ENCODE measurements at regions not wholly inside any gene's neighbourhood (a gene's known extent, or its start where the extent isn't known, plus 50 kb on each side); places are given as distances from the start of the nearest gene placed in this dataset.

DNA sequence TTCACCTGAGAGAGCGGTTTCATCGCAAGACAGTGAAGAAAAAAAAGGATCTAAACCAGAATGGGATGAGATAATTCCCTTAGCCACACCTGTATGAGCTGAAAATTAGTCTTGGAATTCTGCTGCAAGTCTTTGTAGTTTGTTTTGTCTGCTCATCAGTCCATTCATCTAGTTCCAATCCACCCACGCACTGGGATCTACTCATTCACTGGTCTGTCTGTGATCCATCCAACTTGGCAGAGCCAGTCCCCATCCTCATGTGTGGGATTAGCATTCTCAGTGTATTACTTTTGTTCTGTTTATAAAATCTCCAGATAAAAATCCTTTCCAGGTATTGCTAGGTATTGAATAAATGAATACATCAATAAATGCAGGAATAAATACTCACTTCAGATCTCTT is 266.5 kb upstream of the USP24 start:
- no peaks in the 10 kb centered on the region for H3K36me3 ChIP-seq
- no peak overlapping the region for H3K4me3 ChIP-seq
- TF ChIP-seq POLR2A (IDR thresholded peaks at IDR 0.05): no peak
- TF ChIP-seq, protein P1, sequence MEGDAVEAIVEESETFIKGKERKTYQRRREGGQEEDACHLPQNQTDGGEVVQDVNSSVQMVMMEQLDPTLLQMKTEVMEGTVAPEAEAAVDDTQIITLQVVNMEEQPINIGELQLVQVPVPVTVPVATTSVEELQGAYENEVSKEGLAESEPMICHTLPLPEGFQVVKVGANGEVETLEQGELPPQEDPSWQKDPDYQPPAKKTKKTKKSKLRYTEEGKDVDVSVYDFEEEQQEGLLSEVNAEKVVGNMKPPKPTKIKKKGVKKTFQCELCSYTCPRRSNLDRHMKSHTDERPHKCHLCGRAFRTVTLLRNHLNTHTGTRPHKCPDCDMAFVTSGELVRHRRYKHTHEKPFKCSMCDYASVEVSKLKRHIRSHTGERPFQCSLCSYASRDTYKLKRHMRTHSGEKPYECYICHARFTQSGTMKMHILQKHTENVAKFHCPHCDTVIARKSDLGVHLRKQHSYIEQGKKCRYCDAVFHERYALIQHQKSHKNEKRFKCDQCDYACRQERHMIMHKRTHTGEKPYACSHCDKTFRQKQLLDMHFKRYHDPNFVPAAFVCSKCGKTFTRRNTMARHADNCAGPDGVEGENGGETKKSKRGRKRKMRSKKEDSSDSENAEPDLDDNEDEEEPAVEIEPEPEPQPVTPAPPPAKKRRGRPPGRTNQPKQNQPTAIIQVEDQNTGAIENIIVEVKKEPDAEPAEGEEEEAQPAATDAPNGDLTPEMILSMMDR (IDR thresholded peaks at IDR 0.05): no peak
- H3K27me3 ChIP-seq: no peaks in the 10 kb centered on the region
- no peaks in the 10 kb centered on the region for H3K9me3 ChIP-seq
- H3K27ac ChIP-seq: no peak overlapping the region
- intact Hi-C loops (cut with DNase I): no loop called here
- no peak for DNase-seq
- WGBS, 2 donors: 48 to 60% methylated on average over 3 of the region's 3 CpGs
- no peaks in the 10 kb centered on the region for H3K4me1 ChIP-seq

DNA sequence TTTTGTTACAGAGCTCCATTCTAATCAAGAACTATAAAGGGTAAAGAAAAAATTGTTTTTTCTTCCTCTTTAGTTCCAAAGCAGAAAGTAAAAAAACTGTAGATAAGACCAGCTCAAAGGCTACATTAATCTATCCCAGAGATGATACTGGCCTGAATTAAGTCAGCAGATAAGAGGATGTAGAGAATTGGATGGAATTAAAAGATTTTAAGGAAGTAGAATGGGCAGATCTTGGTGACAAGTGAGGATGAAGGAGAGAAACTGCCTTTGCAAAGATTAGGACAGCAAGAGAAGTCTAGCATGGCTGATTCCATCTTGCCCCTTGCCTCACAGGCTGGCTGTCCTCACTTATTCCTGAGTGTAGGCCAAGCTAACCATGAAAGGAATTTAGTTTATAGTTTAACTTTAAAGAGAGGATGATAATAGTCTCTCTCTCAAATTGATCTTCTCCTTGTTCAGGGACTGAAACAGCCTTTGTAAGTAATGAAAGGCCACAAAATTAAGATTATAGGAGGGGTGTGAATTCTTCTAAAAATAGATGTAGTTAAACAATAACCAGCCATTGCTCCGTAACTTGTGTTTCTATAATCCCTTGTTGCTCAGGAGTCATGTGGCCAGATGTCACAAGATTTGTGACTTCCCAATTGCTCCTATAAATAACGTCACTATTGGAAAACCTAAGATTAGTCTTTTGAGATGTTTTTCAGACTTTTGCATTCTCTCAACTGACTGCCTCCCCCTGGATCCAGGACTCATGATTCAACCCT is 265.0 kb upstream of the USP24 start:
- no peaks in the 10 kb centered on the region for H3K9me3 ChIP-seq
- H3K4me3 ChIP-seq: no peak overlapping the region
- intact Hi-C loops (cut with DNase I): no loop called here
- DNase-seq: no peak
- WGBS, 2 donors: 77 to 86% methylated on average over 2 of the region's 2 CpGs
- H3K4me1 ChIP-seq: no peaks in the 10 kb centered on the region
- H3K27me3 ChIP-seq: no peaks in the 10 kb centered on the region
- no peaks in the 10 kb centered on the region for H3K36me3 ChIP-seq
- TF ChIP-seq, protein P1 (IDR thresholded peaks at IDR 0.05): no peak
- no peak for TF ChIP-seq POLR2A (IDR thresholded peaks at IDR 0.05)
- no peak overlapping the region for H3K27ac ChIP-seq

DNA sequence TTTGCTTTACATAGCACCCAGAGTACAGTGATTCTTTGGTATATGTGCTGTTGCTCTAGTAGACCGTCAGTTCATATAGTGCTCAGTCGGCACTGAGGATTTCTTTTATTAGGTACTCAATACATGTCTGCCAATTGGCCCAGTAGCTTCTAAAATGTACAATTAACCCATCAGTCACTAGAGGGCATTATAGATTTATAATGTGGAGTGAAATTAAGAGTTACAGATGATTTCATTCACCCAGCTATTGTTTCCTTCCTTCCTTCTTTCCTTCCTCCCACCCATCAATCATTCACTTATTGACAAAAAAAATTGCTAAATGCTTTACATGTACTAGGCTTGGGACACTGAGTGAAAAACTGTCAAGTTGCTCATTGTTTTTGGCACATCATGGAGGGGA is 263.6 kb upstream of the USP24 start:
- TF ChIP-seq, protein P1 (IDR thresholded peaks at IDR 0.05): peak in 2 of 6 experiments; percentile 7 to 50
- TF ChIP-seq POLR2A (IDR thresholded peaks at IDR 0.05): no peak
- peaks cover 0 to 3% (median 0%) of the 10 kb centered on the region in 3 donors for H3K4me1 ChIP-seq
- H3K27ac ChIP-seq: no peak overlapping the region
- intact Hi-C loops (cut with DNase I): no loop called here
- no peaks in the 10 kb centered on the region for H3K9me3 ChIP-seq
- DNase-seq: no peak
- 48 to 56% methylated on average over 2 of the region's 2 CpGs for WGBS, 2 donors
- no peak overlapping the region for H3K4me3 ChIP-seq
- H3K36me3 ChIP-seq: no peaks in the 10 kb centered on the region
- no peaks in the 10 kb centered on the region for H3K27me3 ChIP-seq

DNA sequence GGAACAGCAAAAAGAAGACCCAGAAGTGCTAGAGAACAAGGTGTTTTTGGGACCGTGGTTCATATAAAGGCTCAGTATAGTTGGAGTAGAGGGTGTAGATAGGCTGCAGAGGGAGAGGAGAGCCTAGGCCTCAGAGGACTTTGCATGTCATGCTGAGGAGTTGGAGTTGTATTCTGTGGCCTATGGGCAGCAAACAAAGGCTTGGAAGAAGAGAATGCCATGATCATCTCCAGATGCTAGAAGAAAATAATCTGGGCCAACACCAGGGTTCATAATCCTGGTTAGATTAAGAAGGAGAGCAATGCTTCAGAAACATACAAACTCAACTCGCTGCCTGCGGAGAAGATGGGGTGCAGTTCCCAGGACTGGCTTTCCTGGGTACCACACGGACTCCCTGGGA is 262.8 kb upstream of the USP24 start:
- no peak for DNase-seq
- intact Hi-C loops (cut with DNase I): no loop called here
- no peak overlapping the region for H3K4me3 ChIP-seq
- H3K9me3 ChIP-seq: no peaks in the 10 kb centered on the region
- no peak for TF ChIP-seq POLR2A (IDR thresholded peaks at IDR 0.05)
- TF ChIP-seq, protein P1 (IDR thresholded peaks at IDR 0.05): no peak
- H3K27me3 ChIP-seq: no peaks in the 10 kb centered on the region
- no peak overlapping the region for H3K27ac ChIP-seq
- no peaks in the 10 kb centered on the region for H3K36me3 ChIP-seq
- 90 to 97% methylated on average over 4 of the region's 4 CpGs for WGBS, 2 donors
- peaks cover 0 to 6% (median 0%) of the 10 kb centered on the region in 3 donors for H3K4me1 ChIP-seq

DNA sequence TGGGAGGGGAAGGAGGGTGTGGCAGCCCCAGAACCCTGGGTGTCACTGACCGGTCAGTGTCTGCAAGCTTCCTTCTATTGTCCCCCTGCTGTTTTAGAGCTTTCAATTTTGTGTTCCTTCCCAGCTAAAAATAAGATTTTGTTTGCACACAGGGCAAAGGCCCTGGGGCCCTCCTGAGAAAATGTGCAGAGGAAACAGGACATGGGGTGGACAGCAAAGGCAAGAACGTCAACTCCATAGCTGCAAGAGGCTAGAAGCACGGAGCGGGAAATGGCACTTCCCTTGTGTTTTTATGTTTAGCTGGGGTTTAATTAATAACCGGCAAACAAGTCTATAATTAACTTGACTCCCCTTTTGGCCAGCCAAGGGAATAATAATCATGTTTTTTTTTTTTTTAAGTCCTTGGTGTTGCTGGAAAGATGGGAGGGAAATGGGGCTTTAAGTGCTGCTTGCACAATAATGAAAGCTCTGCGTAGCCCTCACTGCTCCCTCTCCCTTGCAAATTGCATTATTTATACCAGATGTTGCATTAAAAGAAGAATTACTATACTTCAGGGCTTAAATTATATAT is 261.4 kb upstream of the USP24 start:
- Histone ChIP-seq H3K36me3 (no peaks in the 10 kb centered on the region), H3K4me3 (no peak overlapping the region), H3K27ac (no peak overlapping the region), H3K9me3 (no peaks in the 10 kb centered on the region), H3K4me1 (peaks cover 0 to 11% (median 0%) of the 10 kb centered on the region in 3 donors), H3K27me3 (no peaks in the 10 kb centered on the region)
- intact Hi-C loops (cut with DNase I): no loop called here
- no peak for TF ChIP-seq POLR2A (IDR thresholded peaks at IDR 0.05)
- TF ChIP-seq, protein P1 (IDR thresholded peaks at IDR 0.05): no peak
- DNase-seq: no peak
- WGBS, 2 donors: 73 to 80% methylated on average over 6 of the region's 6 CpGs
